ENCODE measurements at regions not wholly inside any gene's neighbourhood (a gene's known extent, or its start where the extent isn't known, plus 50 kb on each side); places are given as distances from the start of the nearest gene placed in this dataset.
"Not testable (repeated sequence)": the region's sequence is repeated elsewhere in the genome, so short reads cannot be mapped to it uniquely, and the experiment has no call there.

DNA sequence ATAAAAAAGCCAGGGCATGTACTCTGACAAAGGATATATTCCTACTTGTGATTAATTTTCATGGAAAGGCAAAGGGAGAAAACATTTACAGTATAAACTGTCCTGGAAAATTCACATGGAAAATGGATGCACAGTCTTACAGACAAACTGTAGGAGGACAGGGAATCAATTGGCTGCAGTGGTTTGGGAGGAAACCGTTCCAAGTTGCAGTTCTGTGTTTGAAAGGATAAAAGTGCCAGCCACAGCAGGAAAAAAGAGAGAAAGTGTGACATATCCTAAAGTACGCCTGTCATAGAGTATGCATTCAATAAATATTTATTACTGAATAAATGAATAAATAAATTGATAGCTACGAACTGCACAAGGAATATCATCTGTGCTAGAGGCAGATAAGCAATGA lies 462.9 kb downstream of the RAB38 start:
- Histone ChIP-seq H3K4me3 (ENCODE audit: insufficient read depth, low read depth, low read length) (no peak overlapping the region), H3K27ac (ENCODE audit: low read depth, low read length) (no peak overlapping the region), H2AFZ (ENCODE audit: low read depth, low read length) (no peak overlapping the region), H3K36me3 (ENCODE audit: insufficient read depth, low read length) (no peaks in the 10 kb centered on the region), H4K20me1 (ENCODE audit: insufficient read depth, low read length) (no peaks in the 10 kb centered on the region), H3K79me2 (ENCODE audit: insufficient read depth, low read length) (no peaks in the 10 kb centered on the region), H3K4me2 (ENCODE audit: low read length) (no peak overlapping the region), H3K9me3 (ENCODE audit: insufficient read depth, low read depth, low read length) (no peaks in the 10 kb centered on the region), H3K9ac (ENCODE audit: low read length) (no peak overlapping the region), H3K4me1 (ENCODE audit: insufficient read depth, low read length) (no peaks in the 10 kb centered on the region), H3K27me3 (ENCODE audit: insufficient read depth, low read length) (no peaks in the 10 kb centered on the region)
- no peaks in the 10 kb centered on the region for H3K36me3 Mint-ChIP-seq (ENCODE audit: low read depth, unreplicated experiment)
- TF ChIP-seq, protein P1, sequence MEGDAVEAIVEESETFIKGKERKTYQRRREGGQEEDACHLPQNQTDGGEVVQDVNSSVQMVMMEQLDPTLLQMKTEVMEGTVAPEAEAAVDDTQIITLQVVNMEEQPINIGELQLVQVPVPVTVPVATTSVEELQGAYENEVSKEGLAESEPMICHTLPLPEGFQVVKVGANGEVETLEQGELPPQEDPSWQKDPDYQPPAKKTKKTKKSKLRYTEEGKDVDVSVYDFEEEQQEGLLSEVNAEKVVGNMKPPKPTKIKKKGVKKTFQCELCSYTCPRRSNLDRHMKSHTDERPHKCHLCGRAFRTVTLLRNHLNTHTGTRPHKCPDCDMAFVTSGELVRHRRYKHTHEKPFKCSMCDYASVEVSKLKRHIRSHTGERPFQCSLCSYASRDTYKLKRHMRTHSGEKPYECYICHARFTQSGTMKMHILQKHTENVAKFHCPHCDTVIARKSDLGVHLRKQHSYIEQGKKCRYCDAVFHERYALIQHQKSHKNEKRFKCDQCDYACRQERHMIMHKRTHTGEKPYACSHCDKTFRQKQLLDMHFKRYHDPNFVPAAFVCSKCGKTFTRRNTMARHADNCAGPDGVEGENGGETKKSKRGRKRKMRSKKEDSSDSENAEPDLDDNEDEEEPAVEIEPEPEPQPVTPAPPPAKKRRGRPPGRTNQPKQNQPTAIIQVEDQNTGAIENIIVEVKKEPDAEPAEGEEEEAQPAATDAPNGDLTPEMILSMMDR (IDR thresholded peaks at IDR 0.05; ENCODE audit: insufficient read depth, low read depth, low read length), result no peak
- TF ChIP-seq EZH2 (IDR thresholded peaks at IDR 0.05; ENCODE audit: insufficient read depth, low read length), result no peak
- peaks cover 4% of the 10 kb centered on the region for H3K27me3 Mint-ChIP-seq (ENCODE audit: low read depth, unreplicated experiment)
- DNase-seq (ENCODE audit: low read depth) (no peak), FAIRE-seq (no peak)
- H3K9me3 Mint-ChIP-seq (ENCODE audit: unreplicated experiment), result no peaks in the 10 kb centered on the region
- H3K4me3 Mint-ChIP-seq (ENCODE audit: unreplicated experiment), result no peak overlapping the region
- H3K4me1 Mint-ChIP-seq (ENCODE audit: low read depth, unreplicated experiment), result peaks cover 4% of the 10 kb centered on the region
- no peak overlapping the region for H3K27ac Mint-ChIP-seq (ENCODE audit: unreplicated experiment)

DNA sequence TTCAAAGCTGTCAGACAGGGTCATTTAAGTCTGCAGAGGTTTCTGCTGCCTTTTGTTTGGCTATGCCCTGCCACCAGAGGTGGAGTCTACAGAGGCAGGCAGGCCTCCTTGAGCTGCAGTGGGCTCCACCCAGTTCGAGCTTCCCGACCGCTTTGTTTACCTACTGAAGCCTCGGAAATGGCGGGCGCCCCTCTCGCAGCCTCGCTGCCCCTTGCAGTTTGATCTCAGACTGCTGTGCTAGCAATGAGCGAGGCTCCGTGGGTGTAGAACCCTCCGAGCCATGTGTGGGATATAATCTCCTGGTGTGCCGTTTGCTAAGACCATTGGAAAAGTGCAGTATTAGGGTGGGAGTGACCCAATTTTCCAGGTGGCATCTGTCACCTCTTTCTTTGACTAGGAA lies 471.7 kb downstream of the RAB38 start:
- H3K36me3 Mint-ChIP-seq (ENCODE audit: low read depth, unreplicated experiment); FAIRE-seq; H3K27me3 ChIP-seq (ENCODE audit: insufficient read depth, low read length); H3K27ac Mint-ChIP-seq (ENCODE audit: unreplicated experiment); H3K4me3 ChIP-seq (ENCODE audit: insufficient read depth, low read depth, low read length); H3K9me3 ChIP-seq (ENCODE audit: insufficient read depth, low read depth, low read length); H3K4me2 ChIP-seq (ENCODE audit: low read length); H3K27ac ChIP-seq (ENCODE audit: low read depth, low read length); H3K27me3 Mint-ChIP-seq (ENCODE audit: low read depth, unreplicated experiment); H3K36me3 ChIP-seq (ENCODE audit: insufficient read depth, low read length); H2AFZ ChIP-seq (ENCODE audit: low read depth, low read length); H3K9me3 Mint-ChIP-seq (ENCODE audit: unreplicated experiment); H3K4me1 Mint-ChIP-seq (ENCODE audit: low read depth, unreplicated experiment); DNase-seq (ENCODE audit: low read depth); H3K9ac ChIP-seq (ENCODE audit: low read length); H3K4me1 ChIP-seq (ENCODE audit: insufficient read depth, low read length); H4K20me1 ChIP-seq (ENCODE audit: insufficient read depth, low read length); H3K4me3 Mint-ChIP-seq (ENCODE audit: unreplicated experiment); H3K79me2 ChIP-seq (ENCODE audit: insufficient read depth, low read length): not testable (repeated sequence)

DNA sequence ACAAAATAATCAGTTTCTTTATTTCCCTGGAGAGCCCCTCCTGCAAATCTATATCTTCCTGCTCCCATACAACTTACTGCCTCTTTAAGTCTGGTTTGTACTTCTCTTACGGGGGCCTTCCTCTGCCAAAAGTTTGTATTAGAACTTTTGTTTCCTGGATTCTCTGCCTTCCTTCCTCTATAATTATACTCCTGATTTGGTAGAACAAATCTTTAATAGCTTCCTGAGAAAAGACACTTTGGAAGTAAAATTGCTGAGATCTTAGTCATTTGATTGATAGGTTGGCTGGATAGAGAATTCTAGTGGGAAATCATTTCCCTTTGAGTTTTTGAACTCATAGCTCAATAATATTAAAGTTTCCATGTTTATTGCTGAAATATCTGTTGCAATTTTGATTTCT lies 499.2 kb downstream of the RAB38 start:
- Histone ChIP-seq H3K4me1 (ENCODE audit: insufficient read depth, low read length) (no peaks in the 10 kb centered on the region), H4K20me1 (ENCODE audit: insufficient read depth, low read length) (no peaks in the 10 kb centered on the region), H2AFZ (ENCODE audit: low read depth, low read length) (no peak overlapping the region), H3K9me3 (ENCODE audit: insufficient read depth, low read depth, low read length) (no peaks in the 10 kb centered on the region), H3K4me3 (ENCODE audit: insufficient read depth, low read depth, low read length) (no peak overlapping the region), H3K36me3 (ENCODE audit: insufficient read depth, low read length) (no peaks in the 10 kb centered on the region), H3K27ac (ENCODE audit: low read depth, low read length) (no peak overlapping the region), H3K4me2 (ENCODE audit: low read length) (no peak overlapping the region), H3K9ac (ENCODE audit: low read length) (no peak overlapping the region), H3K27me3 (ENCODE audit: insufficient read depth, low read length) (no peaks in the 10 kb centered on the region), H3K79me2 (ENCODE audit: insufficient read depth, low read length) (no peaks in the 10 kb centered on the region)
- Mint-ChIP-seq H3K4me1 (ENCODE audit: low read depth, unreplicated experiment) (peaks cover 2% of the 10 kb centered on the region), H3K27ac (ENCODE audit: unreplicated experiment) (no peak overlapping the region), H3K9me3 (ENCODE audit: unreplicated experiment) (no peaks in the 10 kb centered on the region), H3K36me3 (ENCODE audit: low read depth, unreplicated experiment) (no peaks in the 10 kb centered on the region), H3K27me3 (ENCODE audit: low read depth, unreplicated experiment) (no peaks in the 10 kb centered on the region), H3K4me3 (ENCODE audit: unreplicated experiment) (no peak overlapping the region)
- no peak for TF ChIP-seq EZH2 (IDR thresholded peaks at IDR 0.05; ENCODE audit: insufficient read depth, low read length)
- TF ChIP-seq, protein P1 (IDR thresholded peaks at IDR 0.05; ENCODE audit: insufficient read depth, low read depth, low read length), result no peak
- no peak for DNase-seq (ENCODE audit: low read depth)
- no peak for FAIRE-seq
